Mesenteric fat pad (tissue), 1 donor: ENCODE measurements at regions not wholly inside any gene's neighbourhood (a gene's known extent, or its start where the extent isn't known, plus 50 kb on each side); places are given as distances from the start of the nearest gene placed in this dataset.

Source experiments
- DNase-seq: peaks from one replicate; pipeline ENCODE4 v3.0.0-alpha.2; 2020; ENCODE audit warnings: low spot score
- donor health status: DM: yes; HTN: yes; CAD: no.

- DNase-seq: no peak
Measured at GRCh38 chr5:175805256-175806011, 65.9 kb upstream of the CPLX2 start.

DNA sequence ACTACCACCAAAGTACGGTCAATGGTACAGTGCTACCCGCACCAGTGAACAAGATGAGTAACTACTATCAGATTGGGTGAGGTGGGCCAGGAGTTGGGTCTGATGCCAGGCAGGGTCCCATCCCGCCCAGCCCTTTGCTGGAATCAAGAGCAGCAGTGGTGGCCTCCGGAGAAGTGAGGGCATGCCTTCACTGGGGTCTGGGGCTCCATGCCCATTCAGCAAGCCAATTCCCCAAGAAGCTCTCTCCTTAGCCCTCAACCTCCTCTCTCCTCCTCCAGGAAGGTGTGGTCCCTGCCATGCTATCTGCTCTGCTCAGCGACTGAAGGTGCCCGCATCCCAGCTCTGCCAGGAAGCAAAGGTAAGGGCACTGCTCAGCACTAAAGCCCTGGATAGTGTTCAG, 62.7 kb upstream of the CPLX2 start:
- peak; percentile 71 for DNase-seq

GRCh38 chr5:175809531-175810121, 61.8 kb upstream of the CPLX2 start:
- peak; percentile 68 for DNase-seq

GRCh38 chr5:175810457-175810856, 60.9 kb upstream of the CPLX2 start:
- DNase-seq: no peak

GRCh38 chr5:175811589-175811988, 59.8 kb upstream of the CPLX2 start:
- DNase-seq: no peak

- DNase-seq: no peak
Measured at GRCh38 chr5:175813943-175814630, 57.3 kb upstream of the CPLX2 start.

DNA sequence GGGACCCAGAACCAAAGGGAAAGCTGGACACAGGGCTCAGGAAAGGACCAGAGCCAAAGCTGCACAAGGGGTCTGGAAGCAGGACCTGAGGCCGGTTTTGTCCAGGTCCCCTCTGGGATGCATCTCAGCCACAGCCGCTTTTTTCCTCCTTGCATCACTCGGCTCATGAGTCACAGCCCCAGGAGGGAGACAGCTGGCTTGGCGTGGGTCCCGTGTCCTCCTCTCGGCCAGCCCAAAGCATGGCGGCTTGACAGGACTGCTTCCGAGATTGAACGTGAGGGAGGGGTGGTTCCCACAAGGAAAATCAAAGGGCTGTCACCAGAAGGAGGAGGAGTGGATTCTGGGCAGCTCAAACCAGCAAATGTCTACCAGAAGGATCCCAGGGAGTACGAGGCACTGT, 56.7 kb upstream of the CPLX2 start:
- DNase-seq: no peak

DNA sequence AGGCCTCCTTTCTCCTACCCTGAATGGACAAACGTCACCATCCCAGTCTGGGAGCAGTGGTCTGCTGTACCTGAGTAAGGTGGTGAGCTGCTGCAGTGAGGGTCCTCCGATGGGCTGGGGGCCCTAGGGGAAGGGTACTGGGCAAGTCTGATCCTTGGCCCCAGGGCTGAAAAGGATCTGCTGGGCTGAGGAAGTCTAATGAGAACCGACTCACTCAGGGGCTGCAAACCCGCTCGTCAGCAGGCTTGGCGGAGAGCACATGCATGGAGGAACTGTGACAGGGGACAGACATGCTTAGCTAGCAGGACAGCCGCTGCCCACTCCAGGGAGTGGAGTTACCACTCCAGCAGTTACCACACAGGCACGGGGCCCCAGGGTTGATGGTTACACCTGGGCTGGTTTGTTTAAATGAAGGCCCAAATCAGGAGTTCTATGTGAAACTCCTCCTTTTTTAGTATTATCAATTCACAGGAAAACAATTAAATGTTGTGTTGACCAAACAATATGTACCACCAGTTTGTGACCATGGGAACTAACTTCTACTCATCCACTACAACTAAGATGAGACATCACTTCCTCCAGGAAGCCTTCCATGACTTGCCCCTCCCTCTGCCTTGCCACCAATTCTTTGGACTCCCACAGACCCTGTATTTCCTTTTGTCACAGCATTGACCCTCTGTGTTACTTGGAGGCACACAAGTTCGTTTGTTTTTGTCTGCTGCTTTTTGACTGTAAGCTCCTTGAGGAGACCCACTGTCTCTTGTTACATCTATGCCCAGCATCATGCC, 56.1 kb upstream of the CPLX2 start:
- no peak for DNase-seq

DNA sequence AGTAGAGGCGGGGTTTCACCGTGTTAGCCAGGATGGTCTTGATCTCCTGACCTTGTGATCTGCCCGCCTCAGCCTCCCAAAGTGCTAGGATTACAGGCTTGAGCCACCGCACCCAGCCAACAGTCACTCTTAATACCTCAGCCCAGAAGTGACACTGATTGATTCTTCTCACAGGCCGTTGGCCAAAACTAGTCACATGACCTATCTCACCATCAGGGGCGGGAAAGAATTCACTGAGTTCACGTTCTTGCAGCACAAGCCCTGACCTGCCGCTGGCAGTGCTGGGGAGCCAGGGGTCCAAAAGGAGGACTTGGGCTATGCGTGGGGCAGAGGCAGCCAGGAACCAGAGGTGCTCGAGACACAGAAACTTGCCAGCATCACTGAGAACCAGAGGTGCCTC, 55.0 kb upstream of the CPLX2 start:
- DNase-seq: no peak

- no peak for DNase-seq
Measured at GRCh38 chr5:175819090-175819425, 52.3 kb upstream of the CPLX2 start.

DNA sequence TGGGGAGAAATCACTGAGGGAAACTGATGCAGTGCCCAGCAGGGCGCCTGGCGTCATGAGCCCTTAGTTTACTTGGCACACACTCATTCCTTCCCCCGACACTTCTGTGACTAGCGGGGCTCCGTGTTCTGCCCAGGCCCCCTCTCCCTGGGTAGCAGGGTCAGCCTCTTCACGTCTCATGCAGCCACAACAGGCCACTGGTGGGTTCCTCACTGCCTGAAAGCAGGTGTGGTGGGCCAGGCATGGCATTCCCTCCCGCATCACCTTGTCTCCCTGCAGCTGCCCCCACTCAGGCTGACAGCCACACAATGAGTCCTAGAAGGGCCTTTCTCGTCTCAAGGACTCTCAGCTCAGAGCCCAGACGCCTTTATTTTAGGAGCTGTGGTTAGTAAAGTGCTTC, 51.1 kb upstream of the CPLX2 start:
- DNase-seq: no peak
